ENCODE measurements at regions not wholly inside any gene's neighbourhood (a gene's known extent, or its start where the extent isn't known, plus 50 kb on each side); places are given as distances from the start of the nearest gene placed in this dataset.

DNA sequence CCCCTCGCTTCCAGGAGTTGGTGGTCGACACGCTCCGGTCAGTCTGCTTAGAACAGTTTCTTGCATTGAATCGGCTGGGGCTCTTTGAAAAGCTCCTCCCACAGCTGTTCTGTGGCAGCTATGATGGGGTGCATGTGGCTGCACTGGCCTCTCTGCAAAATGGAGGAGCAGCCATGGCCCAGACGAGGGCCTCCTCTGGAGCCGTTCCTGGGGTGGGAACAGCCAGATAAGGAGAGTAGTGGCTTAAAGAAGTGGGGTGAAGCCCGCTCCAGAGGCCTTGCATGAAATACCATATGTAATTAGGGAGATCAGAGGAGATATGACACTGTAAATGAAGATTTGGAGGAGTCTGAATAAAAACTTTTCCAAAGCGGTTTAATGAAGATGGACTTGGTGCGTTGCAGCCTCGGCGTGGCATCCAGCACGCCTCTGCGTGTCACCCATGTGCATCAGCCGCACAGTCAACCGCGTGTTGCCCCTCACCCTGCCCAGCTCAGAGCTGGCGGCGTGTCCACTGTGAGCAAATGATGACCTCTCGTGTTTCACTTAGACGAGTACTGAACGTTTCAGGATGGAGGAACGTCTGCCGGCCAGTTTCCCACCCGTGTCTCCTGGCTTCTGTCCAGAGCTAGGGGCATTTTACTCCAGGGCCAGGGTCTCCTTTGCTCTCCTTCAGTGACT, 199.2 kb downstream of the TEX29 start:
- TF ChIP-seq CTCF (IDR thresholded peaks at IDR 0.05; ENCODE audit: insufficient read depth, low read length, poor library complexity, severe bottlenecking) (no peak), EZH2phosphoT487 (conservative IDR thresholded peaks at IDR 0.05; ENCODE audit: low read length) (no peak)
